ENCODE measurements at regions not wholly inside any gene's neighbourhood (a gene's known extent, or its start where the extent isn't known, plus 50 kb on each side); places are given as distances from the start of the nearest gene placed in this dataset.

DNA sequence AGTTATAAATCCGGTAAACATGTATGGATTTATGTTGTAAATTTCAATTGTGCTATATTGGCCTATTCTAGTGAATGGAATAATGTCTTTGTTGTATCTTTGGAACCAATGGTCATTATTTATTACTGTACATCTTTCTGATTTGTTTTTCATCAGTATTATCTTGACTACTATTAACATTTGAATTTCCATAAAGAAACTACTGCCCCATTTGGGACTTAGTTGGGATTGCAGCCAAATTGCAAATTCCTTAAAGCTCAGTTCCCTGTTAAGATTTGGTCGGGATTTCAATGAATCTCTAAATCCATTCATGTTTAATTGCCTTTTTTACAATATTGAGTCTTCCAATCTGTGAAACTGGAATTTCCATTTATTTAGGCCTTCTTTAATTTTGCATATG lies 822.4 kb upstream of the CADM2 start:
- TF ChIP-seq, protein P1, sequence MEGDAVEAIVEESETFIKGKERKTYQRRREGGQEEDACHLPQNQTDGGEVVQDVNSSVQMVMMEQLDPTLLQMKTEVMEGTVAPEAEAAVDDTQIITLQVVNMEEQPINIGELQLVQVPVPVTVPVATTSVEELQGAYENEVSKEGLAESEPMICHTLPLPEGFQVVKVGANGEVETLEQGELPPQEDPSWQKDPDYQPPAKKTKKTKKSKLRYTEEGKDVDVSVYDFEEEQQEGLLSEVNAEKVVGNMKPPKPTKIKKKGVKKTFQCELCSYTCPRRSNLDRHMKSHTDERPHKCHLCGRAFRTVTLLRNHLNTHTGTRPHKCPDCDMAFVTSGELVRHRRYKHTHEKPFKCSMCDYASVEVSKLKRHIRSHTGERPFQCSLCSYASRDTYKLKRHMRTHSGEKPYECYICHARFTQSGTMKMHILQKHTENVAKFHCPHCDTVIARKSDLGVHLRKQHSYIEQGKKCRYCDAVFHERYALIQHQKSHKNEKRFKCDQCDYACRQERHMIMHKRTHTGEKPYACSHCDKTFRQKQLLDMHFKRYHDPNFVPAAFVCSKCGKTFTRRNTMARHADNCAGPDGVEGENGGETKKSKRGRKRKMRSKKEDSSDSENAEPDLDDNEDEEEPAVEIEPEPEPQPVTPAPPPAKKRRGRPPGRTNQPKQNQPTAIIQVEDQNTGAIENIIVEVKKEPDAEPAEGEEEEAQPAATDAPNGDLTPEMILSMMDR (IDR thresholded peaks at IDR 0.05): no peak
- no peak for TF ChIP-seq POLR2AphosphoS5 (IDR thresholded peaks at IDR 0.05)

Data from suprapubic skin (tissue), 3 donors.